ENCODE measurements at regions not wholly inside any gene's neighbourhood (a gene's known extent, or its start where the extent isn't known, plus 50 kb on each side); places are given as distances from the start of the nearest gene placed in this dataset.

GRCh38 chr1:220356981-220357850 lies 85.0 kb upstream of the RAB3GAP2 start:
- DNase-seq = no peak

DNA sequence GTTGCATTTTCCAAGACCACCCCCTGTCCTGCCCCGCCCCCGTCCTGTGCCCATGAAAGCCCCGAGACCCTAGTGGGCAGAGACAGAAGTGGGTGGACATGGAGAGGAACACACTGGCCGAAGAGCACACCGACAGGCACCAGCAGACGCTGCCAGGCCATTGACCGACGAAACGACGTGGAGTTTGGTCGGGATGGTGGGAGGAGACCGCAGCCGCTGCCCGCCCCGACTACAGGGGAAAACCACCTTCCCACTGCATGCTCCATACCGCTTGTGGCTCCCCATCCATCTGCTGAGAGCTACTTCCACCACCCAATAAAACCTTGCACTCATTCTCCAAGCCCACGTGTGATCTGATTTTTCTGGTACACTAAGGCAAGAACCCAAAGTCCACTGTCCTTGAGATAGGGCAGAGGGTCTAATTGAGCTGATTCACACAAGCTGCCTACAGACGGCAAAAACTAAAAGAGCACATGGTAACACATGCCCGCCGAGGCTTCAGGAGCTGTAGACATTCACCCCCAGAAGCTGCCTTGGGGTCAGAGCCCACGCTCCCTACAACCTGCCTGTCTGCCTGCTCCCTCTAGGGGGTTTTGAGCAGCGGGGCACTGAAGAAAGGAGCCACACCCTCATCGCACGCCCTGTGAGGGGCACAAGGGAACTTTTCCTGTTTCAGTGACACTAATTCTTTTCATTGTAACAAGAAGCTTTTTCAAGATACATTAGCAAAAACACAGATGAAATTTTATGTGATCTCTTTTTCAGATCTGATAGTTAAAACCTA lies 81.2 kb upstream of the RAB3GAP2 start:
- DNase-seq = no peak

- DNase-seq = no peak
These were observed 76.0 kb upstream of the RAB3GAP2 start for GRCh38 chr1:220348211-220348610.

- DNase-seq = no peak
These were observed 75.5 kb upstream of the RAB3GAP2 start for GRCh38 chr1:220347654-220348175.

- no peak for DNase-seq
These were observed 72.5 kb upstream of the RAB3GAP2 start for GRCh38 chr1:220344745-220345144.

- DNase-seq = no peak
These were observed 70.6 kb upstream of the RAB3GAP2 start for GRCh38 chr1:220342853-220343252.

GRCh38 chr1:220341126-220341525 lies 68.9 kb upstream of the RAB3GAP2 start:
- no peak for DNase-seq

DNA sequence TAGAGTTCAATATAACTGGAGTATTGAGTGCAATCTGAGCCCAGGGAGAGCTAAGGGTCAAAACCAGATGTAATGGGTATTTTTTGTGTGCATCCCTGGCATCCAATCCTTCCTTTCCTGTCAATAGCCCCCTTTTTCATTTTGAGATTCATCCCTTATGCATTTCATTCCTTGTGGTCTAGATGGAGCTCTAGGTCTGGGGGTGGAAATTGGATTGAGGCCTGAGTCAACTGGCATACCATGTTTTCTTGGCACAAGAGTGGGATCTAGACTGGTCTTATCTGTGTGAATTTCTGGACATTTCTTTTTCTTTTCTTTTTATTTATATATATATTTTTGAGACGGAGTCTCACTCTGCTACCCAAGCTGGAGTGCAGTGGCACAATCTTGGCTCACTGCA lies 67.3 kb upstream of the RAB3GAP2 start:
- DNase-seq = no peak

- DNase-seq = no peak
These were observed 66.5 kb upstream of the RAB3GAP2 start for GRCh38 chr1:220338759-220339158.

- no peak for DNase-seq
These were observed 64.3 kb upstream of the RAB3GAP2 start for GRCh38 chr1:220336391-220337031.

- no peak for DNase-seq
These were observed 63.4 kb upstream of the RAB3GAP2 start for GRCh38 chr1:220335668-220336067.

DNA sequence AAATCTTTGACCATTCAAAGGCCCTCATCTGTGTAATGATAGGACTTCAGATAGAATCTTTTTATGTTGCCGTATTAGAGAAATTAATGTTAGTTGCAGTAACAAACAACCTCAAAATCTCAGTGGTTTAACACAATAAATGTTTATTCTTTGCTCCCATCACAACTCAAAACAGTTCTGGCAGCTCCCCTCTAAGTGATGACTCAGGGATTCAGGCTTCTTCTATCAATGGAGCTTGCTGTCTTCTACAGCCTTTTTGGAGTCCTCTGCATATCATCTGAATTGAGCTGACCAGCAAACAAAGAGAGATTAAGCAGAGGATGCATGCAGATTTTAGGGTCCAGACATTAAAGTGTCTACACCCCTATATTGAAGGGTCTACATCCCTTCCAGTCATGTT lies 59.1 kb upstream of the RAB3GAP2 start:
- DNase-seq = no peak

DNA sequence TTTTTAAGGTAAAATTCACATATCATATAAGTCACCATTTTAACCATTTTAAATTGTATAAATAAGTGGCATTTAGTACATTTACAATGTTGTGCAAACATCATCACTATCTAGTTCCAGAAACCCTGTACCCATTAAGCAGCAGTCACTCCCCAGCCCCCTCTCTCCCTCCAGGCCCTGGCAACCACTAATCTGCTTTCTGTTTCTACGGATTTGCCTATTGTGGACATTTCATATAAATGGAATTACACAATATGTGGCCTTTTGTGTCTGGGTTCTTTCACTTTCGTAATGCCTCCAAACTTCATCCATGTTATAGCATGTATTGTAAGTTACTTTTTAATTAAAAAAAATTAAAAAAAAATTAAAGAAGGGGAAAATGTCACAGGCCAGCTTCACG lies 58.0 kb upstream of the RAB3GAP2 start:
- no peak for DNase-seq

DNA sequence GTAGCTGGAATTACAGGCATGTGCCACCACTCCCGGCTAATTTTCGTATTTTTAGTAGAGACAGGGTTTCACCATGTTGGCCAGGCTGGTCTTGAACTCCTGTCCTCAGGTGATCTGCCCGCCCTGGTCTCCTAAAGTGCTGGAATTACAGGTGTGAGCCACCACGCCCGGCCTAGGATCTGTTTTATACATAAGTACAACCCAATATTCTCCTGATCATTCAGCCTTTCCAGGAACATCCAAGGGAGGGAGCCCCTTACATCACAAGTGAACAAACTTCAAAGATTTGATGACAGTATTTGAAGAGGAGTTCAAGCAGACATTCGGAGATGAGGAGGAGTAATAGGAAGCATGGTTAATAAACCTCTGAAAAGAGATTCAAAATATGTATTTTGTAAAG lies 54.9 kb upstream of the RAB3GAP2 start:
- DNase-seq = no peak

GRCh38 chr1:220326578-220326977 lies 54.3 kb upstream of the RAB3GAP2 start:
- DNase-seq = no peak

- DNase-seq = no peak
These were observed 53.2 kb upstream of the RAB3GAP2 start for GRCh38 chr1:220325306-220325995.

DNA sequence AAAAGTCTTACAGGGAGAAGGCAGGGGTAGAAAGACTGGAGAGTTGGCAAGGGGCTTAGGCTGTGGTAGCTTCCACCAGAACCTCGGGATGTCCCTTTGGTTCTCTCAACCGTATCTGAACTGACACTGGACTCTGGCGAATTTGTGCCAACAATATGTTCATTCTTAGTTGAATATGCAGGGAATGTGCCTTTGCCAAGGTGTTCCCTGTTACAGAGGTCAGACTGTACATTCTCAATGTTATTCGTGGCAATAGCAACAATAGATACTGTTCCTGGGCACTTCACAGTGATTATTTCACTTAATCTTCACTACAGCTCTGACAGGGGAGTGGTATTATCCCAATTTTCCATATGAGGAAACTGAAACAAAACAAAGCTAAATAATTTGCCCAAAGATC lies 51.5 kb upstream of the RAB3GAP2 start:
- DNase-seq = no peak

DNA sequence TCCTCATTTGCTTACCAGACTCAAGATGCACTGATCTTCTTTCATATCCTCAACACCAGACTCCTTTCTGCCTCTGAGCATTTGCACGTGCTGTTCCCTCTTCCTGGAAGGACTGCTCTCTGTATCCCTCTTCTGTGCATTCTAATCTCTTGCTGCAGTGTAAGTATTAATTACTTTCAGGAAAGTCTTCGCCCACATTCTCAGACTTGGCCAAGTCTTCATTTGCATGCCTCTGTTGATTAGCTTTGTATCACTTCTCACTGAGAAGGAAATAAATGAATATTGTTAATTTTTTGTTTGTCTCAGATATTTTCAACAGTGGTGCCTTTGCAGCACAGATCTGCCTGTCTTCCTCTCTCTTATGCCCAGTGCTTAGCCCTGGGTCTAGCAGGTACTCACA lies 50.3 kb upstream of the RAB3GAP2 start:
- DNase-seq = no peak
